PC-9 (cell line): ENCODE measurements at regions not wholly inside any gene's neighbourhood (a gene's known extent, or its start where the extent isn't known, plus 50 kb on each side); places are given as distances from the start of the nearest gene placed in this dataset.

Experiments used
- CTCF ChIP-seq: fragments of 200-600 bp; sonication (generic); conservative IDR thresholded peaks from 2 replicates; pipeline ENCODE4 v1.6.1; 2017; ENCODE audit warnings: mixed run types, antibody characterized with exemption, mild to moderate bottlenecking, moderate library complexity
- EZH2 ChIP-seq: fragments of 200-600 bp; sonication (generic); IDR thresholded peaks from 2 replicates; pipeline ENCODE4 v1.8.0; 2017; ENCODE audit warnings: antibody characterized with exemption, low read depth

DNA sequence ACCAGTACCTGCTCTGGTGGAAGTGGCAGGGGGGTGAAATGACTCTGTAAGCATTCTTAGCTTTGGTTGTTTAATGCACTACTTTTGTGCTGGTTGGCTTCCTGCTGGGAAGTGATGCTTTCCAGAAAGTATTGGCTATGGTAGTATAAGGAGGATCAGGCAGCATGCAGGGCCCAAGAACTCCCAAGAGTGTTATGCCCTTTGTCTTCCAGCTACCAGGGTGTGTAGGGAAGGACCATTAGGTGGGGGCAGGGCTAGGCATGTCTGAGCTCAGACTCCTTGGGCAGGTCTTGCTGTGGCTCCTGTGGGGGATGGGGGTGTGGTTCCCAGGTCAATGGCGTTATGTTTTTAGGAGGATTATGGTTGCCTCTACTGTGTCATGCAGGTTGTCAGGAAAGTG lies 135.8 kb upstream of the TRPC7 start:
- TF ChIP-seq CTCF (no peak), EZH2 (no peak)
